Naive B cell (primary cell): ENCODE measurements at regions not wholly inside any gene's neighbourhood (a gene's known extent, or its start where the extent isn't known, plus 50 kb on each side); places are given as distances from the start of the nearest gene placed in this dataset.

ENCODE experiments used
- ATAC-seq, 2 donors: fragments of 150-1000 bp; cut with Tn5 transposase; 2 replicates each; pipeline ENCODE4 v1.10.0; 2021; ENCODE audit warnings: low read depth in 2 of 2, mild to moderate bottlenecking in 2 of 2, moderate library complexity in 2 of 2
- DNase-seq: peaks from one replicate; pipeline ENCODE4 v3.0.0; 2022
- H3K27ac Mint-ChIP-seq, 6 donors: one replicate each; pipeline ENCODE4 v1.8.0; 2020 to 2022; ENCODE audit warnings: mild to moderate bottlenecking in 6 of 6, mixed read lengths in 6 of 6, moderate library complexity in 5 of 6, inconsistent platforms in 2 of 6
- H3K27me3 Mint-ChIP-seq, 3 donors: one replicate each; pipeline ENCODE4 v1.8.0; 2021 to 2022; ENCODE audit warnings: mixed read lengths in 3 of 3, mild to moderate bottlenecking in 1 of 3
- H3K36me3 Mint-ChIP-seq, 2 donors: one replicate each; pipeline ENCODE4 v1.8.0; 2020 to 2022; ENCODE audit warnings: mixed read lengths in 2 of 2, inconsistent platforms in 1 of 2, mild to moderate bottlenecking in 1 of 2
- H3K4me1 Mint-ChIP-seq, 3 donors: one replicate each; pipeline ENCODE4 v1.8.0; 2020 to 2022; ENCODE audit warnings: mixed read lengths in 3 of 3, inconsistent platforms in 1 of 3, mild to moderate bottlenecking in 1 of 3, moderate library complexity in 1 of 3
- H3K4me3 Mint-ChIP-seq, 8 donors: one replicate each; pipeline ENCODE4 v1.8.0; 2020 to 2022; ENCODE audit warnings: mild to moderate bottlenecking in 8 of 8, mixed read lengths in 8 of 8, moderate library complexity in 8 of 8, inconsistent platforms in 2 of 8
- H3K9me3 Mint-ChIP-seq, 7 donors: one replicate each; pipeline ENCODE4 v1.8.0; 2020 to 2022; ENCODE audit warnings: mixed read lengths in 7 of 7, mild to moderate bottlenecking in 5 of 7, inconsistent platforms in 2 of 7, moderate library complexity in 1 of 7

DNA sequence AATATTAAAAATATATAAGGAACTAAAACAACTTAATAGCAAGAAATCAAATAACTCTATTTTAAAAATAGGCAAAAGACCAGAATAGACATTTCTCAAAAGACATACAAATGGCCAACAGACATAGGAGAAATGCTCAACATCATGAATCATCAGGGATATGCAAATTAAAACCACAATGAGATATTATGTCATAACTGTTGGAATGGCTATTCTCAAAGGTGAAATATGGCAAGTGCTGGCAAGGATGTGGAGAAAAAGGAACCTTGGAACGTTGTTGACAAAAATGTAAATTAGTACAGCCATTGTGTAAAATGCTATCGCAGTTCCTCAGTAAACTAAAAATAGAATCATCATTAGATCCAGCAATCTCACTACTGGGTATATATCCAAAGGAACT lies 468.5 kb downstream of the NFIB start:
- ATAC-seq, result no peak
- H3K27me3 Mint-ChIP-seq, result no peaks in the 10 kb centered on the region
- H3K36me3 Mint-ChIP-seq, result no peaks in the 10 kb centered on the region
- no peak for DNase-seq
- no peak overlapping the region for H3K27ac Mint-ChIP-seq
- H3K9me3 Mint-ChIP-seq, result peaks cover 4 to 9% (median 5%) of the 10 kb centered on the region in 7 donors
- H3K4me3 Mint-ChIP-seq, result no peak overlapping the region
- H3K4me1 Mint-ChIP-seq, result no peaks in the 10 kb centered on the region

DNA sequence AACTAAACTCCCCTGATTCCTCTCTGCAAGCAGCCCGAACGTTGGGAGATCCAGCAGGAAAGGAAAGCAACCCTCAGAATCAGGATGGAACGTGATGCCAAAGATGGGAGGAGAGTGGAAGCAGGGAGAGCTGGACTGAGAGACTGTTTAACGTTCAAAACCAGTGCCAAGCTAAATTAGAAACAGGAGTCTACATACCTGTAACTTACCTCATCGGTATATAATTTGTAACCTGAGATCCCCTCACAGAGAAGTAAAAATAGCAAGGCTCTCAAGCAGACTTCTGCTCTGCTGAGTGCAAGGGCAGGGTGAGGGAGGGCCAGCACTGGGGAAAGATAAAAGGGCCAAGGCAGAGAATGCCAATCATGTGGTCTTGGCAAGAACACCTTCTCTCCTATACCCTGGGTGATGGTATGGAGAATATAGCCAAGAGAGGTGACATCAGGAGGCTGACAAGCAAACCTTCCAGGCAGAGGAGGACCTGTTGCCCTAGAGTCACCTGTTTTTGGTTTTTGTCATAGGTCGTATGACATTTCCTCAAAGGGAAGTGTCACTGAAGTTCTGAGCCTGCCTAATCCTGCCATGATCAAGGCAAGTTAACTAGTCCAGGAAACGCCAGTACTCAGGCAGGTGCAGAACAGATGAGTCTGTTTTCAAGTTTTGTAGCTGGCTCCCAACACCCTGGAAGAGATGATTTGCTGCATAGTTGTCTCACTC lies 472.0 kb downstream of the NFIB start:
- Mint-ChIP-seq H3K4me1 (no peaks in the 10 kb centered on the region), H3K36me3 (no peaks in the 10 kb centered on the region), H3K4me3 (no peak overlapping the region), H3K9me3 (peaks cover 0 to 16% (median 6%) of the 10 kb centered on the region in 7 donors), H3K27me3 (no peaks in the 10 kb centered on the region), H3K27ac (no peak overlapping the region)
- DNase-seq (no peak), ATAC-seq (no peak)

DNA sequence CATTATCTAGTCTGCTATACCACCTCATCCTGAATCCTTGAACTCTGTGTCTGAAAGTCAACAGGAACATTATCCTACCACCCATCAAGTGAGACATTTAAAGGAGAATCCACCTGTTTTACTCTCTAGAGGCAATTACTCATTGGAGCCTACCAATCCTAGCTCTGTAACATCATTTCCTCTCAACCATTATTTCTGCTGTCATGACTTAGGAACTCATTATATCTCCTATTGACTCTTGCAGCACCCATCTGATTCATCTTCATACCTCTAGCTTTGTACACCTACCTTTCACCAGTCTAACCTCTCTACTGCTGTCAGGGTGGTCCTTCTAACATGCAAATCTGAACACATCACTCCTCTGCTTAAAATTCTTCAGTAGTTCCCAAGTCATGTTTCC lies 481.5 kb downstream of the NFIB start:
- H3K9me3 Mint-ChIP-seq, result peaks cover 4 to 37% (median 23%) of the 10 kb centered on the region in 7 donors
- DNase-seq (no peak), ATAC-seq (no peak)
- no peak overlapping the region for H3K4me3 Mint-ChIP-seq
- H3K27ac Mint-ChIP-seq, result no peak overlapping the region
- no peaks in the 10 kb centered on the region for H3K4me1 Mint-ChIP-seq
- peaks cover 0 to 16% of the 10 kb centered on the region in 2 donors for H3K36me3 Mint-ChIP-seq
- H3K27me3 Mint-ChIP-seq, result no peaks in the 10 kb centered on the region

DNA sequence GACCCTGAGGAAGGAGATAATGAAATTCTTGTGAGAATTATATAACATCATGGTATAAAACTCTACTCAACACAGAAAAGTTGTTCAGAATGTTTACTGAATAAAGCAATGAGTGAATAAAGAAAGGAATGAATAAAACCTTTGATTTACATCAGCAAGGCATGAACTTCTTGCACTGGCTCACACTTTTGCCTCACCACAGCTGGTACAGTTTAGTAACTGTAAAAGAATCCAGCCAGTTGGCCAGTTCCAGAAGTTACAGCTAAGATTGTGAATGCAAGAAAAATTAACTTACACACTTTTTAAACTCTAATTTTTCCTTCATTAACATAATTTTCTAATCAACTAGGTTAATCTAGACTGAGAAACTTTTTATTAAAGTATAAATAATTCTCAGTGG lies 490.9 kb downstream of the NFIB start:
- H3K27me3 Mint-ChIP-seq, result no peaks in the 10 kb centered on the region
- DNase-seq, result no peak
- no peaks in the 10 kb centered on the region for H3K36me3 Mint-ChIP-seq
- H3K9me3 Mint-ChIP-seq, result peaks cover 0 to 19% (median 2%) of the 10 kb centered on the region in 7 donors
- H3K4me3 Mint-ChIP-seq, result no peak overlapping the region
- H3K27ac Mint-ChIP-seq, result no peak overlapping the region
- H3K4me1 Mint-ChIP-seq, result no peaks in the 10 kb centered on the region
- no peak for ATAC-seq

DNA sequence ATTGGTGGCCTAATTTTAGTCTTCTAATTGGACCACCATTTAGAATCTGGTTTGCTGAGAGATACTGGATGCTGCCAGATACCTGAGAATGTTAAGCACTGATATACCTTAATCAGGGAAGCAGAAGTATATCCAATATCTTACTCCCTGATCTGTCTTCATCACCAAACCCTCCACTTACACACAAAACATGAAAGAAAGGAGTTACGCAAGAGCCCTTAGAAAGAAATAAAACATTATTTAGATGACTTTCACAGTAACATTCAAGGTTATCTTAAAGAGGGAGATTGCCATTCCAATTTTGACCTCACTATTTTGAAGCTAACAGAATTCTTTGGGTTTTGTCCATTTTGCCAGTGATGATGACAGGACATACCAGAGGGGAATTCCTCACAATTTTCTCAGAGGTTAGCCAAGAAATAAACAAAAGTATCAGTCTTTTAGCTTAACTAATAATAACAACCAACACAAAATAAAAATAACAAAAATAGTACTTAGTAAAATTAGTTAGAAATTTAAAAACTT lies 496.1 kb downstream of the NFIB start:
- Mint-ChIP-seq H3K9me3 (peaks cover 0 to 19% (median 4%) of the 10 kb centered on the region in 7 donors), H3K27me3 (no peaks in the 10 kb centered on the region), H3K27ac (no peak overlapping the region), H3K36me3 (no peaks in the 10 kb centered on the region), H3K4me1 (no peaks in the 10 kb centered on the region), H3K4me3 (no peak overlapping the region)
- ATAC-seq, result no peak
- no peak for DNase-seq

DNA sequence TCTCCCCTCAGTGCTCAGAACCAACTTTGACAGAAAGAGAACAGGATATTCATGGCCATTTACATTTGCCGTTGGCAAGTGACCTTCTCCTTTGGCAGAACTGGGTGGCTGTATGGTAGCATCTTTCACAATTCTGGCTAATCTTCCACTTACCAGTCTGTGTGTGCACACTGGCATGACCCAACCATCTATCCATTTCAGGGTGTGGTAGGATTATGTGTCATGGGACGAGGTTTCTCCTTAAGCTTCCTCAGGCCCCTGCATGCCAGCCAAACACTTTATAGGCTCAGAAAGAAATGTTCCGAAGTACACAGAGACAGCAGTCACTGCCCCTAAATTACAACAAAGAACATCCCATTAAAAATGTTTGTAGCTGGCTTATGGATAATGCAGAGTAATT lies 497.1 kb downstream of the NFIB start:
- Mint-ChIP-seq H3K4me3 (no peak overlapping the region), H3K27me3 (no peaks in the 10 kb centered on the region), H3K4me1 (no peaks in the 10 kb centered on the region), H3K36me3 (no peaks in the 10 kb centered on the region), H3K9me3 (peaks cover 0 to 21% (median 6%) of the 10 kb centered on the region in 7 donors), H3K27ac (no peak overlapping the region)
- DNase-seq (no peak), ATAC-seq (no peak)

DNA sequence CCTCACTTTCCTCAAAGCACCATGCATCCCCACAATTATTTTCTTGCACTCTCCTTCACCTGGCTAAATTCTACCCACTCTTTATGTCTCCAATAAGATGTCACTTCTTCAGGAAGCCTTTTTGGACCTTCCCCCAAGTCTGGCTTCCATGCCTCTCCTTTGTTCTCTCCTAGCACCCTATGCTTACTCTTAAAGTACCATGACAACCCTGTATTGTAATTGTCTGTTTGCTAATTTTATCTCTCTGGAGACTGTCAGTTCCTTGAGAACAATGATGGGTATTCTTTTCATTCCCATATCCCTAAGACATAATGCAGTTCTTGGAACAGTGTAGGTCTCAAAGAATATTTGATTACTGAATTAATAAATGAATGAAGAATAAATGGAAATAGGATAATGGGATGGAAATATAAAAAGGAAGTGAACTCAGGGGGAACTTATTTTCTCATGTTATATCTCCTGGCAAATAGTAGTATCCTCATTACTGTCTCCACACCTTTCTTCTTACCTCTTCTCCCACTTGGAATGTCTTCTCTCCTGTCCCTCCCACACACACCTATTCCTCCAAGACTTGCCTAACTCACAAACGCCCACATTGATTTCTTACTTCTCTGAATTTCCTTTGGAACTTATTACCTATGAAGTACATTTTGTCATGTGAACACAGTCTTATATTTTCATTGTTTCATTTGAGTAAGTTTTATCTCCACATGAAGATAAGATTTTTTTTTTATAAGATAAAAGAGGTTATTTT lies 499.1 kb downstream of the NFIB start:
- DNase-seq (no peak), ATAC-seq (no peak)
- no peak overlapping the region for H3K27ac Mint-ChIP-seq
- H3K4me3 Mint-ChIP-seq, result no peak overlapping the region
- no peaks in the 10 kb centered on the region for H3K4me1 Mint-ChIP-seq
- H3K36me3 Mint-ChIP-seq, result no peaks in the 10 kb centered on the region
- peaks cover 0 to 15% (median 4%) of the 10 kb centered on the region in 7 donors for H3K9me3 Mint-ChIP-seq
- H3K27me3 Mint-ChIP-seq, result no peaks in the 10 kb centered on the region

DNA sequence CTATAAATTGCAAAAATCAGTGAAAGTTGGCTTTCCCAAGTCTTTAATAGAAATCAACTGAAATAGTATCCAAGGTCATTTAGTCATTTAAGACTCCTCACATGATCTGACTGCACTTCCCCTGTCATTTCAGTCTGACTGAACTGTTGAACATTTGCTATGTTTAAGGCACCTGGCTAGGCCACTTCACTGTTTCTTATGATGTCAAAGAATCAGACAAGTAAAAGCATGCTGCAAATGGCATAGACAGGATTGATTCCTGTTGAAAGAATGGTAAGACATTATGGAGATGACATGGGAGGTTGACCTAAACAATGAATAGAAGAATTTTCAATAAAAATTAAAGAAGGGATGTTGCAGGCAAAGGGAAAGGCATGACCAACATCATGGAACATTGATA lies 502.1 kb downstream of the NFIB start:
- DNase-seq (no peak), ATAC-seq (no peak)
- Mint-ChIP-seq H3K27me3 (no peaks in the 10 kb centered on the region), H3K27ac (no peak overlapping the region), H3K36me3 (no peaks in the 10 kb centered on the region), H3K4me3 (no peak overlapping the region), H3K4me1 (no peaks in the 10 kb centered on the region), H3K9me3 (peaks cover 0 to 23% (median 4%) of the 10 kb centered on the region in 7 donors)

DNA sequence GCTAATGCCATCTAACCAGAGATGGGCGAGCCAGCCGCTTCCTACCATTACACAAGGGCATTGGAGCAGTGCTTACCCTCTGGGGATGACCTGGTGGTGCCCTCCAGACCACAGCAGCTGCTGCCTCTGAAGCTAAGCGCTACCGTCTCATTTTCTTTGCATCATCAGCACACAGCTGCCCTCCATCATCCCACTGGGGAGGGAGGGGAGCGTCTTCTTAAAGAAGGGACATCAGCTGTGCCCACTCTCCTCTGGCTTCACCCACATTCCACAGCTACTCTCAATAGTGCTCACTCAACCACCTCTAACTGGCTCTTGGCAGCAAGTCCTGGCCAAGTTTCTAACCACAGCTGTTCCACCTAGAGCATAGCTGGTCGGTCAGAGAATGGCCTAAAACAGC lies 503.4 kb downstream of the NFIB start:
- no peaks in the 10 kb centered on the region for H3K36me3 Mint-ChIP-seq
- H3K4me1 Mint-ChIP-seq, result no peaks in the 10 kb centered on the region
- H3K27me3 Mint-ChIP-seq, result no peaks in the 10 kb centered on the region
- ATAC-seq (no peak), DNase-seq (no peak)
- H3K9me3 Mint-ChIP-seq, result peaks cover 0 to 23% (median 5%) of the 10 kb centered on the region in 7 donors
- no peak overlapping the region for H3K27ac Mint-ChIP-seq
- H3K4me3 Mint-ChIP-seq, result no peak overlapping the region

DNA sequence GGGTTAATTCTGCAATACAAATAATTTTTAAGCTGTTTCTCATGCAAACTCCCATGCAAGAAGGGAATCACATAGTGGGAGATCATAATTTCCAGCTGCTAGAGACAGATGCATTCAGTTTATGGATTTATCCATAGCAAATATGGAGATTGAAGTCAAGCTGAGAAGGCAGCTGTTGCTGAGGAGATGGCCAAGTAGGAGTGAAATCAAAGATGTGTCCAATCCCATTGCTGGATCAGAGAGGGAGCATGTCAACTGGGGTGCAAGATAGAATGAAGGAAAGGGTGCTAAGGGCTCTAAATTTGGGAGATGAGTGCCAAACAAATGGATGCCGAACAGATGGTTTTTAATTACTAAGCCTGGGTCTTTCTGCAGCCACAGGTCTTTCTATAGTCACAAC lies 504.5 kb downstream of the NFIB start:
- H3K9me3 Mint-ChIP-seq, result peaks cover 0 to 22% (median 0%) of the 10 kb centered on the region in 7 donors
- no peak for ATAC-seq
- DNase-seq, result no peak
- H3K36me3 Mint-ChIP-seq, result no peaks in the 10 kb centered on the region
- H3K27me3 Mint-ChIP-seq, result no peaks in the 10 kb centered on the region
- H3K4me3 Mint-ChIP-seq, result no peak overlapping the region
- H3K27ac Mint-ChIP-seq, result no peak overlapping the region
- H3K4me1 Mint-ChIP-seq, result no peaks in the 10 kb centered on the region

DNA sequence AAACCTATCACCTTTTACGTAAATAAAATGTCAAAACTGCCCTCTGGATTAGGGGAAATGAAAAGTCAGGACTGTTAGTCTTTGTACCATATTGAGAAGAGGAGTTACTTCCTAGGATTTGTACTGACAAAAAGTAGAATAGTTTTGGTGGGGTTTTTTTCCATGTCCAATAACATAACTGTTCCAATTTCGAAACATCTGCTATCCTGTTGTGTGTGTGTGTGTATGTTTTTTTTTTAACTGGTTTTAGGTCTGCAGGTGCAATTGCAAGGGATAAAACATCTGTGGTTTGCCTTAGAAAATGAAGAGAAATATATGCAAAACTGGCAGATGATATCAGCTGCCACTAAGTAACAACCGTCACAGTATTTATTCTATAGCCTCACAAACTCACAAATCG lies 506.8 kb downstream of the NFIB start:
- Mint-ChIP-seq H3K36me3 (no peaks in the 10 kb centered on the region), H3K27ac (no peak overlapping the region), H3K4me1 (no peaks in the 10 kb centered on the region), H3K4me3 (no peak overlapping the region), H3K9me3 (peaks cover 0 to 17% (median 0%) of the 10 kb centered on the region in 7 donors), H3K27me3 (no peaks in the 10 kb centered on the region)
- DNase-seq (no peak), ATAC-seq (no peak)

DNA sequence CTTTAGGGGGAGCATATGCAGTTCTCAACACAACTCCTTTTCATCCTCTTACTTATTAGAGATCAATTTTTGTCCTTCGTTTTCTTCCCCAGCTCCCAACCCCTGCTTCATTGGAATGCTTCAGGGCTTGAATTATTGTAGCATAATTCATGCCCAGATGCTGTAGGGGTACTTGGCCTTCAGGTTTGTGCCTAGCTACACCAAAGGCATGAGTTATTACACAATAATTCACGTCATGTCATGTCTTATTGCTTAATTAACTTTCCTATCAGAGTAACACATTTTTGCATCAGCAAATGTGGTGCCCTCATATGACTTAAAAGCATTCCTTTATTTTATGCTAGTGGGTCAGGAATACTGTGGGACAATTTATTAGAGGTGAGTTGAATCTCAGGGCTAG lies 507.2 kb downstream of the NFIB start:
- H3K36me3 Mint-ChIP-seq, result no peaks in the 10 kb centered on the region
- H3K4me3 Mint-ChIP-seq, result no peak overlapping the region
- no peaks in the 10 kb centered on the region for H3K27me3 Mint-ChIP-seq

DNA sequence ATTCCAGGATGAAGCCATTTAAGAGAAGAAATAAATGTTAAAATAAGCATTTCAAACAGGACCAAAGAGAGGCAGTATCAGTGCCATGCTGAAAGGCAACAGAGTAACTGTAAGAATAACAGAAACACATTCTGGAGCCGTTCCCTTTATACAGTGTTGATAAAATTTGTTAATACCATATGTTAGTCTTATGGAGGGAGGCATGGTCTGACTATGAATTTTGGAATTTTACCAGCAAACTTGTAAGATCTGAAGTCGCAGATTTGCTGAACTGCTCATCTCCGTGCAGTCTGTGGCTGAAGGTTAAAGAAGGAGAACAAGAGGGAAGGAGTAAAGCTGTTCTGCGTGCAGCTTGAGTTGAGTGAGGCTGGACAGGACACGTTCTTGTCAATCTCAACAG lies 508.4 kb downstream of the NFIB start:
- ATAC-seq (no peak), DNase-seq (no peak)
- no peak overlapping the region for H3K27ac Mint-ChIP-seq
- peaks cover 0 to 9% (median 0%) of the 10 kb centered on the region in 7 donors for H3K9me3 Mint-ChIP-seq
- H3K4me1 Mint-ChIP-seq, result no peaks in the 10 kb centered on the region
- H3K36me3 Mint-ChIP-seq, result no peaks in the 10 kb centered on the region
- H3K27me3 Mint-ChIP-seq, result no peaks in the 10 kb centered on the region
- no peak overlapping the region for H3K4me3 Mint-ChIP-seq

More for the DNA sequence above, 507.2 kb downstream of the NFIB start:
- ATAC-seq (no peak), DNase-seq (no peak)
- no peaks in the 10 kb centered on the region for H3K4me1 Mint-ChIP-seq
- H3K27ac Mint-ChIP-seq, result no peak overlapping the region
- H3K9me3 Mint-ChIP-seq, result peaks cover 0 to 14% (median 0%) of the 10 kb centered on the region in 7 donors

DNA sequence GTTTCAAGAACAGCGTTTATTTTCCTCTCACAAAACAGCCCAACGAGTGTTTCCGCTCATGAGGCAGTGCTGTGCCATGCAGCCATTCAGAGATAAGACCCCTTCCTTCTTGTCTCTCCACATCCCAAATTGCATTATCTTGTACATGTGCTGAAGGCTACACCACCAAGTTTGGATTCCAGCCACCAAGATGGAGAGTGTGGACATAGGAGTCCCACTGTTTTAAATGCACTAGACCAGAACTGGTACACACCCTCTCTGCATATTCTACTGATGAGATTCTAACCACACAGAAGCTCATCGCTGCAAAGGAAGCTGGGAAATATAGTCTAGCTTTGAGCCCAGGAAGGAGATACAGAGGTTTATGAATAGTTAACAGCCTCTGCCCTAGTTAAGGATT lies 509.4 kb downstream of the NFIB start:
- Mint-ChIP-seq H3K36me3 (no peaks in the 10 kb centered on the region), H3K27ac (no peak overlapping the region), H3K4me3 (no peak overlapping the region), H3K9me3 (peaks cover 0 to 8% (median 0%) of the 10 kb centered on the region in 7 donors), H3K27me3 (no peaks in the 10 kb centered on the region), H3K4me1 (no peaks in the 10 kb centered on the region)
- DNase-seq, result no peak
- no peak for ATAC-seq
